NCI-H1436 treated with DMSO at 0.1 percent for 48 hours (cell line): ENCODE measurements at regions not wholly inside any gene's neighbourhood (a gene's known extent, or its start where the extent isn't known, plus 50 kb on each side); places are given as distances from the start of the nearest gene placed in this dataset.

Source experiments
- DNase-seq: peaks from one replicate; lab custom pipeline; 2025; lab: John Stamatoyannopoulos, UW

DNA sequence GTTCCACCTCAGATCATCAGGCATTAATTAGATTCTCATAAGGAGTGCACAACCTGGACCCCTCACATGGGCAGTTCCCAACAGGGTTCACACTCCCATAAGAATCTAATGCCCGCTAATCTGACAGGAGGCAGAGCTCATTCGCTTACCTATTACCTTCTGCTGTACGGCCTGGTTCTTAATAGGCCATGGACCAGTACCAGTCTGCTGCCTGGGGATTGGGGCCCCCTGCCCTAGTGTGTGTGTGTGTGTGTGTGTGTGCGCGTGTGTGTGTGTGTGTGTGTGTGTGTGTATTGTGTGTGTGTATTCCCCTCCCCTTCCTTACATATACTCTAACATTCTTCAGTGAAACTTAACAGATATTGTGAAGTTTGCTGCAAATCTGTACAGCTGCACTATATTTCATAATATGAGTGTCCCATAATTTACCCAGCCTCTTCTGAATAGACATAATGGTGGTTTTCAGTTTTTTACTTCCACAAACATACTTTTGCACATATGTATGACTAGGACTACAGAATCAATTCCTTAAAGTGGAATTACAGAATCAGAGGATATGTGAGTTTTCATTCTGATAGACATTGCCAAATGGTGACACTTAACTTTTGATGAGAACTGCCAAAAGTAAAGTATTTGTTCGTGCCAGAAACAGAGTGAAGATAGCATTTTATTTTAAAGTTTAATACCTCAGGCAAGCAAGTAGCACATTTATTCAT is 205.2 kb upstream of the EEA1 start:
- DNase-seq, result no peak

DNA sequence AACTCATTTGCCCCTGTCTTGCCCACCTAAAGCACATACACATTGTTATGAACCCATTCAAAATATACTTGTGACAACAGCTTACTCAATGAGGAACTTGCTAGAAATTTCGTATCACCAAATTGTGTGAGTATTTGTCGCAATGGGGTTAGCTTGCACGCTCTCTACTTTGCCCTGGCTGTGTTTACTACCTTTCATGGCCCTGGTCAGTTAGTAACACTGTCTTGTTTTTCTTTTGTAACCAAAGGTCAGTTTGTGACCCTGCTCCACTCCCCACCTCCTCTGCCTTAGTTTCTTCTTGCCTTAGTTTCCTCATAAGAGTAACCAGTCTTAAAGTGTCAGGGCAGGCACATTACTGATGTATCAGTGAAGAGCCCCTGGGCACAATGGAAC is 205.8 kb upstream of the EEA1 start:
- DNase-seq, result no peak

DNA sequence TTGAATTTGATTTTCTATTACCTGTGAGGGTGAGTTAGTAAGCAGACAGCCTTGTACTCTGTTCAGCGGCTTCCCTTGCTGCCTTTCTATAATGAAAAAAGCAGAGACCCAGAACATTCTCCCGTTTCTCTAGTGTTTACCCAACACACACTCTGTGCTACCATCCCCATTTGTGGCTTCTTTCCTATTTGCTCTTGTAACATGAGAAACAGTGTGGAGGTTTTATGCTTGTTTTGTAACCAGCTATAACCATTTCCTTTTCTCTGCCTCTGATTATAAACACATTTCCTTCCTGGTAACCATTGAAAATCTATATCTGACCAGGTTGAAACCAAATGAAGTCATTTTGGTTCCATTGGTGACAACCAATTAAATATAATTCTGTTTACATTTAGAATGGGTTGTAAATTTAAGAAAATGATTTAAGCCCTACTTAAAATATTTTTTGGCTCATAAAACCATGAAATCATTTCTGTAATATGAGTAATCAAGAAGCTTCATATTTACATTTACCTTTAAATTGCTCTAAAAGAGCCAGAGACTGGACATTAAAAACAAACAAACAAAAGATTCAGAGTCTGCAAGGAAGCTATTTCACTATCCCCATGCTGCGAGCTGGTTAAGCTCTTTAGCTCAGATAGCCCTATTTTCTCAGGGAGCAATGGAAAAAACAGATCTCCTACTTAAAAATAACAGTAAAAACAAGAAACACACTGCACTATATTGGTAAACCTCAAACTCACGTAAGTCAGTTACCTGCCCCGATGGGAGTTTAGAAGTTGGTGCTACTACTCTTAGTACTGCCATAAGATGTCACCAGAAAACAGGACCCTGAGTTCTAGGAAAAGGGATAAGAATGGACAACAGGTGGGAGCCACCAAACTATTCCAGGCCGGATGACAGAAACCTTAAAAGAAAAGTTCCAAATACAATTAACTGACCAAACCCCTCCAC is 206.5 kb upstream of the EEA1 start:
- DNase-seq, result peak; percentile 81

DNA sequence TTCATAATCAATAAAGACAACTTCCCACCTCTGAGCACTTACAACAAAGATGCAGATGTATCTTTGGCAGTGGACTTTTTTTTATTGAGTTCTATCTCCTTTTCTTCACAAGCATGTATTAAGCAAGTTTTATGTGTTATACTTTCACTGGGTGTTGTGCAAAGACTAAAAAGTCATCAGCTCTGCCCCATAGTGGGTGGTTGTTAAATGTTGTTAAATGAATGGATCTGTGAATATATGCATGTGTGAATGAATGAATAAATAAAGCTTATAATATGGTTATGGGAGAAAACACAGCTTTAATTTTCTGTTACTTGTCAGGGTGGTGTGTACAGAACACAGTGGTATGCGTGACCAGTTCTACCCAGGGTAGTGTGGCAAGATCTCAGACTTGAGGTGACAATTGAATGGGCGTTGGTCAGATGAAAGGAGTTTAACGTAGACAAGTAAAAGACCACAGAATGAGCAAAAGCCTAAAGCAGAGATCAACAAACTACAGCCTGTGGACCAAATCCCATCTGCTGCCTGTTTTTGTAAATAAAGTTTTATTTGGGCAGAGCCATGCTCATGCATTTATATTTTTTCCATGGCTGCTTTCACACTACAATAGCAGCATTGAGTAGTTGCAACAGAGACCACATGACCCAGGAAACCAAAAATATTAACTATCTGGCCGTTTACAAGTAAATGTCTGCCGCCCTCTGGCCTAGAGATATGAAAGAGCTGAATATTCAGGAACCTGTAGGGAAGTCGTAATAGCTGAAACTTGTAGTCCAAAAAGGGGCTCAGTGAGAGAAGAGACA is 207.4 kb upstream of the EEA1 start:
- DNase-seq, result no peak

DNA sequence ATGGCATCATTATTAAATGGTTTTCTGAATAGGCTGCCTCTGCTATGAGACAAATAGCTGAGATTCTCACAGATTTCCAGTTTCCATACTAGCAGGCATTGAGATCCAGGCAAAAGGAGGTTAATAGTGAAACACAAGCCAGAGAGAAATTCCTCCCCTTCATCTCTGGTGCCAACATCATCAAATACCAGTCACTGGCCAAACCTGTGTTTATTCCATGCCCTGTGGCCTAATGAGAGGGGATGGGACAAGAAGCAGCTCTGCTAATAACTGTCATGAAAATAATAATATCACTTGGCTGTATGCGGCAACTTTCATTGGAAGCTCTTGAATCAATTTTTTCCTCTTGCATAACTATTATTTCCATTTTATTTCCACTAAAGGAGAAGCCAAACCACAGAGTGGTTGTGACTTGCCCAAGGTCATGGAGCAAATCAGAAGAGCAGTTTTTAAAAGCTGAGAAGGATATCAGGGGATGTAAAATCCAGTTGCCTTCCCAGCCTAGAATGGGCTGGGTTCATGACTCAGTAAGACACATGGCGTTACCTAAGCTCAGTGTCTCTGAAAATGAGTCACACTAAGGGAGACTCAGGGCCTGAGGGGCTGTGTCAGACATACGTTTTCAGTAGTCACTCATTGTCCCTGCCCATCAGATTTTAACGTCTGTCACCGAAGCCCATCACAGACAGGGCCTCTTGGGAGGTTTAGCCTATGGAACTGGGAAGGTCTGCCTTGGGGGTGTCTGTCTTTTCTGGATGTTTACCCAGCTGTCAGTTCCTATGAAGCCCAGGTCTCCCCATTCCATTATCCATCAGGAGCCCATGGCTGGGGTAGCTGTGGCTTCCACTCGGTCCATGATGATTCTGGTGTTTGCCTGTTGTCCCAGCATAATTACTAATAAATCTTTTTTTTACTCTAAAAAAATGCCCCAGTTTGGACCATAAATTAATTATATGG is 208.8 kb upstream of the EEA1 start:
- DNase-seq, result no peak

DNA sequence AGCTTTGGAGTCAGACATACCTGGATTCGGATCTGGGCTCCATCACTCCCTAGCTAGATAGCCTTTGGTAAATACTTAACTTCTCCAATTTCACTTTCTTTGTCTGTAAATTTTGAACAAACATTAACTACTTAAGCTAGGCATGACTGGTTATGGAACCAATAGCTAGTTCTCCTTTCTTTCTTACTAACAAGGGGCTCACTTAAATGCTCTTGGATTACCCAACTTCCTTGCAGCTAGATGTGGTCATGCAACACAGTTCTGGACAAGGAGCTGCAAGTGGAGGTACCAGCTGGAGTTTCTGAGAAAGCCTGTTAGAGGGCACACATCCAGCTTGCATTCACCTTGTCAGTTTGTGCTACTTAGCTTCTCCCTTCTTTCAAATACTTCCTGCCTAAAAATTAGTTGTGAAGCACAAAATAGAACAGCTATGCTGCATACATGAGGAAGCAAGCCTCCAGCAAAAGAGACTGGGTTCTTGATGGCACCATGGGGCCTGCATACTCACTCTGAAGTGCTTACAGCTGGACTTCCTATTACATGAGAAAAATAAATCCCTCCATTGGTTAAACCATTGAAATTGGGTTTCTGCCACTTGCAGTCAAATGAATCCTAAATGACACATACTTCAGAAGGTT is 210.1 kb upstream of the EEA1 start:
- no peak for DNase-seq

DNA sequence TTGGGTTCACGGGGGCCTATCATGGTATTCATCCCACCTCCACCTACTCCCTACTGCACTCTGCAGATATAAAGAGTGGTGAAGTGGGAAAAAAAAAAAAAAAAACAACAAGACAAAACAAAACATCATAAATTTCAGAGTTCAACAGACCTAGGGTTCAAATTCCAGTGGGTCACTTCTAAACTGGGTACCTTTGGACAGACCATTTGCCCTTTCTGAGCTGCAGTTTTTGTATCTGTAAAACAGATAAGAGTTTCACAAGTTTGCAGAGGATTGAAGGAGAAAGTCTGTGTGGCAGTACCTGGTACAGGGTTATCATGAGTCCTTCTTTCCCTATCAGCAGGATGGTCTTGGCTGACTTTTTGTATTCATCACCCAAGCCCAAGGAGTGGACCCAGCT is 211.2 kb upstream of the EEA1 start:
- DNase-seq, result no peak

DNA sequence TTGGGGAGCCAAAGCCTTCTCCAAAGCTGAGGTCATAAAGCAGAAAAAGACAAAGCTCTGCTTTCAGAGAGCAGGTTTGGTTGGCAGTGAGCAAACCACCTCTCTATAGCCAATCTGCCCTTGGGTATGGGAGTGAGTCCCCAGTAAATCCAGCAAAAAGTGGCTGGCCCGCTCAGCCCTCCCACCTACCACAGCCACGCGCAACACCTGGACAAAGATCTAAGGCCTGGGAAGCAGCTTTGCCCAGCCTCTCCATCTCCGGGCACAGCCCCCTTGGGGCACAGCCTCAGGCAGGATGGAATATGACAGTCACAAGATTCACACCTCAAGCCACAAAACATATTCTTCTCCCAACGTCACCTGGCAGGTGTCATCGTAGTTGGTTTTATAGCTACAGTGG is 211.7 kb upstream of the EEA1 start:
- no peak for DNase-seq

DNA sequence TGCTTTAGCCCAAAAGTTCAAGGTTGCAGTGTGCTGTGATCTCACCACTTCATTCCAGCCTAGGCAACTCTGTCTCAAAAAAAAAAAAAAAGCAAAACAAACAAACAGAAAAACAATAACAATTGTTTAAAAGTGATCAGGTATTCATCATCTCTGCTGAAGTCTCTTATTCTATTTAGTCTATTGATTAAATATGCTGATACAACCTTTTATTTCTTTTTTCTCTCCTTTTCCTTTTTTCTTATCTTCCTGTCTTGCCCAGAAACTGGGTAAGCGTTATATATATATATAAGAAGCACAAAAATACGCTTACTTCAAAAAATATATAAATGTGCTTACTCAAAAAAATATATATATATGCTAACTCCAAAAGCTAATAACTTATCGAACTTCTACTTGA is 213.8 kb upstream of the EEA1 start:
- no peak for DNase-seq

DNA sequence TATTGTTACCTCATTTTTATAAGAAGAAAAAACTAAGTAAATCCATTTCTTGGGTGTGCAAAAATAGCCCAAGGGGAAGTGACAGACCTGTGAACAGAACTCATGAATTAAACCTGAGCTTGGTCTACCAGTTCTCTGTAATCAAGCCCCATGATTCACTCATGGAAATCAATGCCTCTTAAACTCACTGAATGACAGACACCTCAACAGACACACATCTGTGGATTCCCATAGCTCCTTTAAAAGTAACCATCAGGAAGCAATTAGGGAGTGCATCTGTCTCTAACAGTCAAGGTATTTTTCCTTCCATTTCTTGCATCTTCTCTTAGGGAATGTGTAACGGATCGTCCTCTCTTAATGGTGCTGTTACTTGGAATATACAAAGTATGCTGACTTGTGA is 215.0 kb upstream of the EEA1 start:
- DNase-seq, result no peak

DNA sequence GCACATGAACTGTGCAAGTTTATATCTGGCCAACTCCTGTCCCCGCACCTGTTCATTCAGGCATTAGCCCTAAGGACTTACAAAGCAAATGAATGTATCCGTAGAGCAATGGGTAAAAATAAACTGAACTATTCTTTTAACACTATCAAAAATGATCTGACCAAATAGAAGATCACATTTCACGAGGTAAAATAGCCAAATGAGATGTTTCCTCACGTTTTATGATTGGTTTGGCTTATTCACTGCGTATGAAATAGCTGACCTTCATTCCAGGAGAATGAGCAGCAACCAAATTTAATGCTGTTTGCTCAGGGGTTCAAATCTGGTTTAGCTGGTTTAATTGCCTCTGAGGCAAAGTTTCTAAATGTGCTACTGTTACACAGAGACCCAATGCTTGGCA is 216.0 kb upstream of the EEA1 start:
- no peak for DNase-seq

DNA sequence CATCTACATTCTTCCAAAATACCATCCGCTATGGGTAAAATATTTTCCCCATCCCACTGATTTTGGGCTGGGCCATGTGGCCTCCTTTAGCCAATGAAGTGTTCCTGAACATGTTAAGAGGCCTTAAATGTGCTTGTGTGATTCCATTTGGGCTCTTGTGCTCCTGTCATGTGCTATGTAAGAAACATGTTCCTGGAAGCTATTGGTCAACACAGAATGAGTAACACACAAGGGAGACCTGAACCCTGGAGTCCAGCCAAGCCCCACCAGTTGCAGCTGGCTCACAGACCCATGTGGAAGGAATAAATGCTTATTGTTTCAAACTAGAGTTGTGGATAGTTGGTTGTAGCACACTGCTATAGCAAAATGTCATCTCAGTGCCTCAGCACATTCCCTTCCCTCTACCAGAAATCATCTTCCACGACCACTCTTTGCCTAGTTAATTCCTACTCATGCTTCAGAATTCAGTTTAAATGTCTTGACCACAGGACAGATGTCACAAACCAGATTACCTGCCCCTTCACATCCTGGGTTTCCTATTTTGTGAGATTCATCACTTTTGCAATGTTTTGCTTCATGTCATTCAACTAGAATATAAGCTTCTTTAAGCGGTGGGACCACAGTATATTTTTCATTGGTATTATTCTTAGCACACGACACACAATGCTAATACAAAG is 217.3 kb upstream of the EEA1 start:
- DNase-seq, result no peak

DNA sequence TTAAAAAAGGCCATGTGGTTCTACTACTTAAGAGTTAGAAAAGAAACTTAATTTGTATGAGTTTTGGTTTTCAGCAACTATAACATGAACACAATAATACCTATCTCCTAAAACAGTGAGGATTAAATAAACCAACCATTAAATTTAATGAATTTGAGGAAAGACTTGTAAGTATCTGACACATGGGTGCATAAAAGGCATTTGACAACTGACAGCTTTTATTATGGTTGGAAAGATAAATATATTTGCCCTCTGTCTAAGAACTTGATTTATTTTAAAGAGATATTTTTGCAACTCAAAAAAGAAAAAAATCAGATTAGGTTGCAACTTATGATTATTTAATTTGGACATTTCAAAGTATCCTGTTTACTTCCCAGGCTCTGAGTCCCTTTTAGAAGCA is 217.9 kb upstream of the EEA1 start:
- no peak for DNase-seq

DNA sequence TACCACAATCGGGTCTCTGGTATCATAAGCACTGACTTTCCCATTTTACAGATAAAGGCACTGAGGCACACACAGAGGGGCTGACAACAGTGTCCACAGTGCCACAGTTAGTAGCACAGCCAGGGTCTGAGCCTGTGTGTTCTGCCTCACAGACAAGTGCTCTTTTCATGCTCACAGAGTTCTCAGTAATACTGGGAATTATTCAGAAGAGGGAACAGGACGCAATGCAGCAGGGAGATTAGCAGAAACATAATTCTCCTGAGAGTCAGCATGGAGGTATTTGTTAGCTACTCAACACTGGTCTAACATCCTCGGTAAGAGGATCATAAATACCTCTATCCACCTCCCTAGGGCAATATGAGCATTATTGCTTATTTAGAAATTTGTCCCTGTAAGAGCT is 219.3 kb upstream of the EEA1 start:
- DNase-seq, result no peak

DNA sequence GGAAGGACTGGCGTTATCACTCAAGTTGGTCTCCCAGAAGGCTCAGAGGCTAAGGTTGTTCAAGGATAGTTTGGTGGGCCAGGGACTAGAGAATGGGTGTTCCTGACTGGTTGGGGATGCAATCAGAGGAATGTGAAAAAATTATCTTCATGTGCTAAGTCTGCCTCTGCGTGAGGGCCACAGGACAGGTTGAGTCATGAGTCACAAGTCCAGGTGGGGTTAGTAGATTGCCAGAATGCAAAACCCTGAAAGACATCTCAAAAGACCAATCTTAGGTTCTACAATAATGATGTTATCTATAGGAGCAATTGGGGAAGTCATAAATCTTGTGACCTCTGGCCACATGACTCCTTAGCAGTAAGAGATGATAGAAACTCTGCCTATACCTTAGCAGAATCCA is 220.1 kb upstream of the EEA1 start:
- no peak for DNase-seq

DNA sequence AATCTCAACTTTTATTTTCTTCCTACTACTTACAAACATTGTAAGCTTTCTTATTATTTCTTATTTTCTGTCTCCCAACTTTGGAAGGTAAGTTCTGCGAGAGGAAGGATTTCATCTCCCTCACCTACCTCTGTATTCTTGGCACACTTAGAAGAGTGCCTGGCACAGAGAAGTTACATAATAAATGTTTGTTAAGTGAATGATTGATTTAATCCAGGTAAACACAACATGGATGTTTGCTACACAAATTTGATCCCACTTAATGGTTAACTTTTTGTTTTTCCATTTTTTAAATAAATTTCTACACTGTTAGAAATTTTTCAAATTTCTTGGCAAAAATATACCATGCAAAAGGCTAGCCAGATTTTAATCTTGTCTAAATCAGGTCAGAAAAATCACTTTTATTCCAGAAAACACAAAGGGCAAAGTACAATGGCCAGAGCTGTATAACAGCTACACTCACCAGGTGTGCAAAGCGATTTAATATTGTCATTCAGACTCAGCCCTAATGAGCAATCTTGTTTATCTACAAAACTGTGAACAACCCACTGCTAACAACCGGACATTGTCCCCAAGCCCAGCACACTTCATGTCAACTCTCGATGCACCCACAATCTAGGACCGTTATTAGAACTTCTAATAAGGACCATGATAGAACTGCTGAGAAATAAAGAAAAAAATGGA is 222.1 kb upstream of the EEA1 start:
- no peak for DNase-seq

DNA sequence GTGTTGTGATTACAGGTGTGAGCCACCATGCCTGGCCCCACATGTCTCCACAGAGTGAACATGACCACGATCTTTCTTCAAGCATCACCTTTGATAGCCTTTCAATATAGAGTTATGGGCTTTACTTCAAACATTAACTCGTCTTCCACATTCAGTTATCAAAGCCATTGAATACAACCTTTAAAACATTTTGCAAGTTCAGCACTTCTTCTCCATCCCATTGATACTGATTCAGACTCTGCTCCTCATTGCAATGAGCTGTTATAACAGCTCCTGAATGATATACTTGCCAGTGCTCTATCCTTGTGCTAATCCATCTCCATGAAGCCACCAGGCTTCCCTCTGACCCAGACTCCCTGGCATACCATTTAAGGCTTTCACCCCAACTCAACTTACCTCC is 223.5 kb upstream of the EEA1 start:
- DNase-seq, result no peak

DNA sequence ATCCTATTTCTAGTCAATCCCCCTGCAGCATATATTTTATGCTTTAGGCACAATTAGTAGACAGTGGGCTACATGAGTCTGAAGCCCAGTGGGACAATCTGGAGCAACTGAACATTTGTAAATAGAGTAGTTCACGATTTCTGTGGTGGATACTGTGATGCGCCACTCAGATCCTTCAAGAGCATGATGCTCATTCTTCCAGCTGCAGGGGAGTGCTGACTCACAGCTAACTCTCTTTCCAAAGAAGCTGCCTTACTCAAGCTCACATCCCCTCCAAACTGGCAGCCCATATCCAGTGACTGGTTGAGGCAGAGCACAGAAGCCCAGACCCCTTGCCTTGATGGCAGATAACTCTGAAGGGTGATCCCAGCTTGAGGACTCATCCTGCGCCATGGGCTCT is 224.2 kb upstream of the EEA1 start:
- DNase-seq, result no peak

DNA sequence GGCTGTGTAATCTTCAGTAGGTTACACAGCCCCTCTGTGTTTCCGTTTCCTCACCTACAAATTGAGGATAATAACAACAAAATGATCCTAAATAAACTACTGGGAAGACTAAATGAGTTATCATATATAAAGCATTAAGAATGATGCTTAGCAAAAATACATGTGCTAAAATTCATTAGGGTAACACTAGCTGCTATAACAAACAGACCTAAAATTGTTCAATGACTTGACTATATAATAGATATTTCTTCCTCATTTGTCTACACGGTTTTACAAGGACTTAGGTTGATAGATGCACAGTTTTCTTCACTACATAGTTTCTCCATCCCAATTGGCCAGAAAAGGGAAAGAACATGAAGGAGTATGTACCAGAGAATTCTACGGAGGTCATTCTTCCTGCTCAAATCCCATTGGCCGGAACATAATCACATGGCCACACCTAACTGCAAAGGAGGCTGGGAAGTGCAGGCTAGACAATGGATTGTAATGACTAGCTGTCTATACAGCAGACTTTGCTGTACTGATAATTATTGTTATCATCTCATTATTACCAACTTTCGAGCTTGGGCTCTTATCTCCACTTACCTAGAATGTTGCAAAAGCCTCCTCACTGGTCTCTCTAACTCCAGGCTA is 223.5 kb upstream of the NUDT4 start:
- DNase-seq, result no peak
